Activated naive CD4-positive, alpha-beta T cell treated with anti-CD3 and anti-CD28 coated beads for 36 hours (primary cell): ENCODE measurements at regions not wholly inside any gene's neighbourhood (a gene's known extent, or its start where the extent isn't known, plus 50 kb on each side); places are given as distances from the start of the nearest gene placed in this dataset.

Experiments used
- CTCF ChIA-PET: fragments of 350-600 bp; sonication (Branson Sonifier 250); formaldehyde crosslinking; loops from one replicate; lab custom pipeline; 2021; ENCODE audit warnings: antibody characterized with exemption; lab: Charles Lee
- DNase-seq: peaks from one replicate; pipeline ENCODE4 v3.0.0-alpha.2; 2020
- H3K27ac Mint-ChIP-seq: one replicate; pipeline ENCODE4 v1.8.0; 2021; ENCODE audit warnings: mild to moderate bottlenecking, mixed read lengths
- H3K27me3 Mint-ChIP-seq: one replicate; pipeline ENCODE4 v1.8.0; 2021; ENCODE audit warnings: low read depth, mixed read lengths
- H3K36me3 Mint-ChIP-seq: one replicate; pipeline ENCODE4 v1.8.0; 2021; ENCODE audit warnings: low read depth, mixed read lengths
- H3K4me1 Mint-ChIP-seq: one replicate; pipeline ENCODE4 v1.8.0; 2021; ENCODE audit warnings: low read depth, mixed read lengths
- H3K4me3 Mint-ChIP-seq: one replicate; pipeline ENCODE4 v1.8.0; 2021; ENCODE audit warnings: mild to moderate bottlenecking, moderate library complexity, mixed read lengths
- H3K9me3 Mint-ChIP-seq: one replicate; pipeline ENCODE4 v1.8.0; 2021; ENCODE audit warnings: mixed read lengths
- intact Hi-C: fragments of 100-400 bp; cut with micrococcal nuclease; formaldehyde crosslinking; loops from one replicate; pipeline ENCODE4 v1.15.1; 2023

DNA sequence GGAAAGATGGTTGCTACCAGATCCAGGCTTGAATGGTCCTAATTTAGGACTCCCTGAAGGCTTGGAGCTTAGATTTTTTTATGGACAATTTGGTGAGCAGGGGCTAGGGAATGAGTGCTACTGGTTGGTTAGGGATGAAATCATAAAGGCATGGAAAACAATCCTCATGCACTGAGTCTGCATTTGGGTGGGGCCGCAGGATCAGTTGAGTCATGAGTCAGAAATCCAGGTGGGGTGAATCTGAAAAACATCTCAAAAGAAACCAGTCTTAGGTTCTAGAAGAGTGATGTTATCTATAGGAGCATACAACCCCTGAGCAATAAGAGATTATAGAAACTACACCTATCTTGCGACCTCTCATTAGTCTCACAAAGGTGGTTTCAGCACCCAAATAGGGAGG, 300.0 kb downstream of the KIF4B start:
- H3K36me3 Mint-ChIP-seq, result no peaks in the 10 kb centered on the region
- CTCF ChIA-PET, result no interaction called here
- no peak for DNase-seq
- no peaks in the 10 kb centered on the region for H3K4me1 Mint-ChIP-seq
- H3K27ac Mint-ChIP-seq, result no peak overlapping the region
- peaks cover 3% of the 10 kb centered on the region for H3K9me3 Mint-ChIP-seq
- intact Hi-C loops, result no loop called here
- H3K27me3 Mint-ChIP-seq, result no peaks in the 10 kb centered on the region
- H3K4me3 Mint-ChIP-seq, result no peak overlapping the region

DNA sequence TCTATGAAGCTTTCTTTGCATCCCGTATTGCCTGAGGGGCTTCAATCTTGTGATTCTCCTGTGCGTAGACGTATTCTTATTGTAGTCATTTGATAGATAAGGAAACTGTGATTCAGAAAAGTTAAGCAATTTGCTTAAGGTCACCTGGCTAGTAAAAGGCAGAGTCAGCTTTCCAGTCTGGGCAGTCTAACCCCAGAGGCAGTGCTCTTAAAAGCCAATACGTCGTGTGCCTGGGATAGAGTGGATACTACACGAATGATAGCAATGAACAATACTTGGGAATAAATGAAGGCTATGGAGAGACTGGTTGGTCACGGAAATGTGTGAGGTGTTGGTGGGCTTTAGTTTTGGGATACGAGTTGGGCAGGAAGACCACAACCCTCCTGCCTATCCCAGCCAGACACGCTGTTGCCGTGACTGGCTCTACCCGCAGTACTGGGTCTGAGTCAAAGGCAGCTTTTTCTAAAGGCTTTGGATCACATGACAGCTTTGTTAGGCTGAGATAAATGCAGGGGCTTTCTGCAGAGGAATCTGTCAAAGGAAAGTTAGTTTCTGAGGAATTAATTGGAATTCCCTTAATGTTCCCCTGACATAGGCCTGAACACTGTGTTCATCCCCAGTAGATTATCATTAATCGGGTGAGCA, 302.6 kb downstream of the KIF4B start:
- H3K4me1 Mint-ChIP-seq, result no peaks in the 10 kb centered on the region
- peaks cover 3% of the 10 kb centered on the region for H3K9me3 Mint-ChIP-seq
- DNase-seq, result no peak
- H3K27me3 Mint-ChIP-seq, result no peaks in the 10 kb centered on the region
- no peaks in the 10 kb centered on the region for H3K36me3 Mint-ChIP-seq
- H3K4me3 Mint-ChIP-seq, result no peak overlapping the region
- no peak overlapping the region for H3K27ac Mint-ChIP-seq
- intact Hi-C loops, result no loop called here
- CTCF ChIA-PET, result no interaction called here

DNA sequence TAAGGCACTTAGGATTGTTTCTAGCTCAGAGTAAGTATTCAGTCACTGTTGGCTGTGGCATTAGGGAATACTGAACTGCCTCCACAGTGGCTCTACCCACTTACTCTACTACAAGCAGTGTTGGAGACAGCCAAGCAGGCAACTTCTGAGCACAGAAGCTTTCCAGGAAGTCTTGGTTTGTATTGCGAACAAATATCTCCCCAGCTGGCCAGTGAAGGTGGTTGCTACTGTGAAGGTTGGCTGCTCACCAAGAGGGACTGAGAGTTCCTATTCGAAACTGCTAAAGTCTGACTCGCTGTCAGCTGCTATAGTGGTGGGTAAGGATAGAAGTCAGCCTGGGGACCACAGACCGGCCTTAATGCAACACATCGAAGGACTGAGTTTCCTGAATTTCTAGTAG, 319.1 kb downstream of the KIF4B start:
- no peaks in the 10 kb centered on the region for H3K36me3 Mint-ChIP-seq
- no peak overlapping the region for H3K4me3 Mint-ChIP-seq
- no peak overlapping the region for H3K27ac Mint-ChIP-seq
- intact Hi-C loops, result no loop called here
- DNase-seq, result no peak
- H3K27me3 Mint-ChIP-seq, result no peaks in the 10 kb centered on the region
- CTCF ChIA-PET, result interaction anchor here (0.6 kb wide), 1 partner anchor 23 kb away, joined by 3 read pairs; no protein-coding TSS in a partner anchor
- H3K9me3 Mint-ChIP-seq, result peaks cover 2% of the 10 kb centered on the region
- no peaks in the 10 kb centered on the region for H3K4me1 Mint-ChIP-seq

DNA sequence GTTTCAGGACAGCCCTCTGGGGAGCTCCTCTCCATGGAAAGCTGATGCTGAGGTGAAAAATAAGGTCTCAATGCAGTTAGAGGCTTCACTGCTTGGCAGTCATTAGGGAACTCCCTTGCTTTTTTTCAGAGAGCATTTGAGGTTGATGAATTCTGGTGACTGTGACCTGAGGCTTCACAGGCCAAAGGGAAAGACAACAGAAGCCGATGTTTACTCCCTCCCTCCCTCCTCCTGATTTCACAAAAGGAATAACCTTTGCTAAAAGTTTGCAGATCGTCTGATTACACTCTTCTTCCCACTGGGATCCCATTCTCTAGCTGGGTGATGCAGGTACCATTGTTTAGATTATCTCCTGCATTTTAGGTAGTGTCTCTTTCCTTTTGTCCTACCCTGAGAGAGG, 329.4 kb downstream of the KIF4B start:
- no peaks in the 10 kb centered on the region for H3K4me1 Mint-ChIP-seq
- CTCF ChIA-PET, result no interaction called here

DNA sequence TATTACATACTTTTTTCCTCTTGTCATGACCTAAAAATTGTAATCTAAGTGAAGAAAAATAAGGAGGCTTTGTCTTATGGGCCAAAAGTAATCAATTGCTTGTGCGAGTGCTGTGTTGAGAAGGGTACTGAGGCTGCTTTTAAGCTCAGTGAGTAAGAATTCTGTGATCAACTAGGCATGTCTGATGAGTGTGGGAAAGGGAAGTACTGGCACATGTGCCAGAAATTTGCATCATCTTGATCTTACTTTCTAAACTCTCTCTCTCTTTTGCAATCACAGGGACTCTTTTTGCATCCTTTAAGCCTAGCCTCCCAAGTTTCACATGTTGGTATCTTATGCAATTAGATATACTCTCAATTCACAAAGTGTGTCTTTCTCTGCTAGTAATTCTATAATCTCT, 329.9 kb downstream of the KIF4B start:
- Mint-ChIP-seq H3K27me3 (peaks cover 7% of the 10 kb centered on the region), H3K36me3 (no peaks in the 10 kb centered on the region), H3K4me1 (no peaks in the 10 kb centered on the region), H3K27ac (no peak overlapping the region), H3K4me3 (no peak overlapping the region), H3K9me3 (no peaks in the 10 kb centered on the region)
- intact Hi-C loops, result no loop called here
- CTCF ChIA-PET, result no interaction called here
- no peak for DNase-seq

More for the DNA sequence above, 329.4 kb downstream of the KIF4B start:
- no peak overlapping the region for H3K4me3 Mint-ChIP-seq
- no peak overlapping the region for H3K27ac Mint-ChIP-seq
- peaks cover 7% of the 10 kb centered on the region for H3K27me3 Mint-ChIP-seq
- DNase-seq, result no peak
- no peaks in the 10 kb centered on the region for H3K9me3 Mint-ChIP-seq
- intact Hi-C loops, result no loop called here
- H3K36me3 Mint-ChIP-seq, result no peaks in the 10 kb centered on the region

DNA sequence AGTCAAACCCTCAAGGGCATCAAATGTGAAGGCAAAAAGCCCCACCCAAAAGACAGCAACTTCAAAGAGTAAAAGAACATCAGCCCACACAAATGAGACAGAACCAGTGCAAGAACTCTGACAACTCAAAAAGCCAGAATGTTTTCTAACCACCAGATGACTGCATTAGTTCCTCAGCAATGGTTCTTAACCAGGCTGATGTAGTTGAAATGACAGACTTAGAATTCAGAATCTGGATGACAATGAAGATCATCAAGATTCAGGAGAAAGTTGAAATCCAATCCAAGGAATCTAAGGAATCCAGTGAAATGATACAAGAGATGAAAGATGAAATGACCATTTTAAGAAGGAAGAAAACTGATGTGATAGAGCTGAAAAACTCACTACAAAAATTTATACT, 339.7 kb downstream of the KIF4B start:
- CTCF ChIA-PET, result interaction anchor here (0.7 kb wide), 1 partner anchor 393 kb away, joined by 6 read pairs; no protein-coding TSS in a partner anchor
- H3K27ac Mint-ChIP-seq, result no peak overlapping the region
- H3K4me1 Mint-ChIP-seq, result no peaks in the 10 kb centered on the region

DNA sequence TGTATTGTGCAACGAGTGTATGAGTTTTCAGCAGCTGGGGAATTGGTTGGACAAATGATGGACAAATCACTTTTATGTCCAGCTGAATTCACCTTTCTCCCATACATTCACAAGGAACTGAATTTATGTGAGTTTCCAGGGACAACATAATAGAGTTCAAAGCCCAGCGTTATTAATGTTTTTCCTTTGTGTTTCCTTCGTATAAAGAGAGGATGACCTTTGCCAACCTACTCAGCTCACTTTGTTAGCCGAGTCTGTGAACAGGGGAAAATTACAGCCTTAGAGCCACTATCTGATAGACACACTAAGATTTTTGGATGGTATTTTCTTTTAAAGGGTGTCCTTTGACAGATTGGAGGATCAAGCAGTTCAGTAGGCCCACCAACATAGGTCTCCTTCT, 352.5 kb downstream of the KIF4B start:
- H3K27ac Mint-ChIP-seq, result no peak overlapping the region
- no peak overlapping the region for H3K4me3 Mint-ChIP-seq

More for the DNA sequence above, 339.7 kb downstream of the KIF4B start:
- no peak for DNase-seq
- Mint-ChIP-seq H3K9me3 (peaks cover 15% of the 10 kb centered on the region), H3K36me3 (no peaks in the 10 kb centered on the region), H3K4me3 (no peak overlapping the region), H3K27me3 (no peaks in the 10 kb centered on the region)
- intact Hi-C loops, result no loop called here

DNA sequence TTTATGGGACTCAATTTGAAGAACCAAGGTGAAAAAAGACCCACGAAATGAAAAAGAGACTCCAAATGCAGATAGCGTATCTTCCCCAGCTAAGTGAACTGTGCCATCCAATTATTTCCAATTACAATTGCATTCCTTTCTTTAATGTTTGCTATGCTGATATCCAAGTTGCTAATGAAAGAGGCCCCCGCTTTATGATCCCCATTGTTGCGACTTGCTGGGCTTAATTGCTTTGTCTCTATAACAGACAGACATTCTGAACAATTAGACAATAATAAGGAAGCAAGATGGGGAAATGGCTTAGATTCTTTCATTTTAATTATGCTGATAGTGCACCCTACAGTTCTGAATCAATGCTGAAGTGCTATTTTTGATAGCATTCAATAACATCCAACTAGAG, 354.3 kb downstream of the KIF4B start:
- intact Hi-C loops, result no loop called here
- H3K27ac Mint-ChIP-seq, result no peak overlapping the region
- no peaks in the 10 kb centered on the region for H3K4me1 Mint-ChIP-seq
- no peak for DNase-seq
- CTCF ChIA-PET, result no interaction called here
- no peak overlapping the region for H3K4me3 Mint-ChIP-seq
- no peaks in the 10 kb centered on the region for H3K36me3 Mint-ChIP-seq
- H3K27me3 Mint-ChIP-seq, result no peaks in the 10 kb centered on the region
- H3K9me3 Mint-ChIP-seq, result no peaks in the 10 kb centered on the region

More for the DNA sequence above, 352.5 kb downstream of the KIF4B start:
- no peaks in the 10 kb centered on the region for H3K36me3 Mint-ChIP-seq
- CTCF ChIA-PET, result no interaction called here
- H3K9me3 Mint-ChIP-seq, result no peaks in the 10 kb centered on the region
- no peak for DNase-seq
- intact Hi-C loops, result no loop called here
- no peaks in the 10 kb centered on the region for H3K4me1 Mint-ChIP-seq
- no peaks in the 10 kb centered on the region for H3K27me3 Mint-ChIP-seq

DNA sequence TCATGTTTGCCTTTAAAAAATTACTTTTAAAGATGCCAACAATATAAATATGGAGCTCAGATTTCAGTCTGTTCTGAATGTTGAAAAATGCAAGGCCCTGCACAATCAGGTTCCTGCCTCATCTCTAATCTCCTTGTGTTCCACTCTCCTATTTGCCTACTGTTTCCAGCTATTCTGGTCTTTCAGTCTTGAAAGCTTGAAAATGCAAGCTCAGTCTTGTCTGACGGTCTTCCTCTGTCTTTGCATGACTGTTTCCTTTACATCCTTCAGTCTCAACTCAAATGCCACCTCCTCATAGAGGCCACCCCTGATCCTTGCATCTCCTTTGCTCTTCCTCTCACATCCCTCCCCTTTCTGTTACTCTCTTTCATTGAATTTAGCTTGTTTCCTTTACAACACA, 354.9 kb downstream of the KIF4B start:
- H3K36me3 Mint-ChIP-seq, result no peaks in the 10 kb centered on the region
- intact Hi-C loops, result no loop called here
- H3K27me3 Mint-ChIP-seq, result no peaks in the 10 kb centered on the region
- no peaks in the 10 kb centered on the region for H3K4me1 Mint-ChIP-seq
- CTCF ChIA-PET, result no interaction called here
- no peak overlapping the region for H3K4me3 Mint-ChIP-seq
- H3K9me3 Mint-ChIP-seq, result peaks cover 1% of the 10 kb centered on the region
- no peak overlapping the region for H3K27ac Mint-ChIP-seq
- no peak for DNase-seq

DNA sequence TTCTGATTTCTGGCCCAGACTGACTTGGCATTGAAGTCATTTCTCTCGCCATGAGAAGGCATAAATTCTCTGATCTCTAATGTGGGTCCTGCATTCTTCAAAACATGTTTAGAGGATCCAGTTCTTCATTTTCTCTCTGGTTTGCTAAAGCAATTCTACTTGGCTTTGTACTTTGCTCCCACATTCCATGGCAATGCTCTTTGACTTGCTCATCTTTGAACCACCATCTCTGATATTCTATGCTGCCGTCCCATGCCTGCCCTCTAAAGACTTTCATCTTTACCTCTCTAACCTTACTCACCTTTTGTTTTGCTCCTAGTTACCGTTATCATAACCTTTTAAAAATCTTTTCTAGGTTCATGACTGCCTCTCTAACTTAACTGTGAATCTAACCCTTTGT, 366.9 kb downstream of the KIF4B start:
- Mint-ChIP-seq H3K4me1 (no peaks in the 10 kb centered on the region), H3K36me3 (no peaks in the 10 kb centered on the region), H3K9me3 (no peaks in the 10 kb centered on the region), H3K27me3 (peaks cover 2% of the 10 kb centered on the region), H3K27ac (no peak overlapping the region), H3K4me3 (no peak overlapping the region)
- DNase-seq, result no peak
- CTCF ChIA-PET, result no interaction called here
- intact Hi-C loops, result no loop called here

DNA sequence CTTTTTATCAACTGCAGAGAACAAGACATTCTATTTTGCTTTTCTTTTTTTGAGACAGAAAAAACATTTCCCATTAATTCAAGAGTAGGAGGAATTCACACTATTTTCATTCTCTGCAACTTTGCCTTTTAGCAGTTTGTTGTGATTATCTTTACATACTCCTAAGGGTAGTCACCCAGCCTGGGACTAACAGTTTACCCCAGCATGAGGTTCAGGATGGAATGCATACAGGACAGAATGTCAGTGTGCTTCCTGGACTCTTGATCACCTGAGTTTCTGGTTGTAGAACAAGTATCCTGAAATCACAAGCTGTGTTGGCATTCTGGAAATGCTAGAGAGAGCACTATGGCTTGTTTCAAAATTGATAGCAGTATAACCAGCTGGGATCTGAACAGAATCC, 368.1 kb downstream of the KIF4B start:
- CTCF ChIA-PET, result no interaction called here
- intact Hi-C loops, result no loop called here

DNA sequence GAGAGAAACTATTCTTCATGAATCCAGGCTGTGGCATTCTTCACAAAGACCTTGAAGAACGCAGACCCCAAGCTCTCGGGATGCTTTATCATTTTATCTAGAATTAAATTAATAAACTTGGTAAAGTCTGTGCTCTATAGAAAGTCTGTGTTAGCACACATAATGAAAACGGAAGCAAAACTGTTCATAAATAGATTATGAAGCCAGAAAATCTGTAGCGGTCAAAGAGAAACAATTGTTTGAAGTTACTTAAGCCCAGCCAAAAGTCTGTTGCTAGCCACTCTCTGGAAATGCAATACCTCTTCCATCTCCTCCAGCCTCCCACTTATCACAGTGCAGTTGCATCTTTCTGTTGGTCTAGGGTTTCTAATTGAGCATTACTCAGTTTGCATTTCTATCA, 375.9 kb downstream of the KIF4B start:
- intact Hi-C loops, result no loop called here
- Mint-ChIP-seq H3K4me1 (no peaks in the 10 kb centered on the region), H3K36me3 (no peaks in the 10 kb centered on the region), H3K4me3 (no peak overlapping the region), H3K9me3 (no peaks in the 10 kb centered on the region), H3K27ac (no peak overlapping the region), H3K27me3 (no peaks in the 10 kb centered on the region)
- DNase-seq, result no peak
- CTCF ChIA-PET, result no interaction called here

More for the DNA sequence above, 368.1 kb downstream of the KIF4B start:
- peaks cover 2% of the 10 kb centered on the region for H3K27me3 Mint-ChIP-seq
- no peak overlapping the region for H3K4me3 Mint-ChIP-seq
- DNase-seq, result no peak
- H3K36me3 Mint-ChIP-seq, result no peaks in the 10 kb centered on the region
- H3K4me1 Mint-ChIP-seq, result no peaks in the 10 kb centered on the region
- H3K9me3 Mint-ChIP-seq, result no peaks in the 10 kb centered on the region
- no peak overlapping the region for H3K27ac Mint-ChIP-seq

DNA sequence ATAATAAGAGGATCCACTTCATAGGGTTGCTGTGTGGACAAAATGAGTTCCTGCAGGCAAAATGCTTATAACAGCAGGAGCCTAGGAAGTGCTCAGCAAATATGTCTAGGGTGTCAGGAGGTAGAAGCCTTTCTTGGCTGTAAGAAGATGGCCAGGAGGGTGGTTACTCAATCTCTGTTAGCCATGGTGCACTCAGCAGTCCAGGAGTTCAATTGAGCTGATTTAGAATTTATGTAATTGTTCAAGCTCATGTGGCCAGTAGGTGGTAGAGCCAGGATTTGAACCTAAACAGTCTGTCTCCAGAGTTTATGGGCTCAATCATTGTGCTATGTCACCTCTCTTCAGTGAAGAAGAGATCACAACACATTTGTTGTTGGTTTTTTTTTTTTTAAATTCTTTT, 381.2 kb downstream of the KIF4B start:
- DNase-seq, result no peak
- H3K9me3 Mint-ChIP-seq, result no peaks in the 10 kb centered on the region
- intact Hi-C loops, result no loop called here
- no peak overlapping the region for H3K27ac Mint-ChIP-seq
- CTCF ChIA-PET, result no interaction called here
- H3K27me3 Mint-ChIP-seq, result no peaks in the 10 kb centered on the region
- H3K36me3 Mint-ChIP-seq, result no peaks in the 10 kb centered on the region
- no peak overlapping the region for H3K4me3 Mint-ChIP-seq
- H3K4me1 Mint-ChIP-seq, result no peaks in the 10 kb centered on the region
